ENCODE measurements at regions not wholly inside any gene's neighbourhood (a gene's known extent, or its start where the extent isn't known, plus 50 kb on each side); places are given as distances from the start of the nearest gene placed in this dataset.

DNA sequence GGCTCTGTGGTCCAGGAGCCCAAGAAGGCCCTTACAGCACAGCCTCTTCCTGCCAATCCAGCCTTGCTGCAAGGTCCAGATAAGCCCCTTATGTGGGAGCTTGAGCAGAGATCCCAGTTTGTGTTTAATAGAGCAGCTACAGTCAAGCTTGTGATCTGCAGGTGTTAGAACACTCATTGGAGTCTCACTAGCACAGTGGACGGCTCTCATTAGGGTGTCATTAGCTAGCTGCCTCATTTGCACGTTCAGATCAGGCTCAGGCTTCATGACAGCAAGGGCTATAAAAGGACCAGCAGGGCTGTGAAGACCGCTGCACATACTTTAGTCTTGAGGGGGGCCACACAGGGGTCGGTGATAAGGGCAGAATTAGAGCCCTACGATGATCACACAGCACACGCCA, 443.2 kb downstream of the RPS24 start:
- TF ChIP-seq CTCF (conservative IDR thresholded peaks at IDR 0.05 in 1 of 2, IDR thresholded peaks at IDR 0.05 in 1 of 2; ENCODE audit: low read depth in 1 of 2, low read length in 2 of 2) = no peak
- no peak for TF ChIP-seq EZH2 (IDR thresholded peaks at IDR 0.05; ENCODE audit: low read length, missing control alignments)
